IPS DF 4.7 (cell line): ENCODE measurements at regions not wholly inside any gene's neighbourhood (a gene's known extent, or its start where the extent isn't known, plus 50 kb on each side); places are given as distances from the start of the nearest gene placed in this dataset.
"Not testable (repeated sequence)": the region's sequence is repeated elsewhere in the genome, so short reads cannot be mapped to it uniquely, and the experiment has no call there.

Experiments used
- DNase-seq: peaks from one replicate; pipeline ENCODE4 v3.0.0-alpha.2; 2013; ENCODE audit warnings: low spot score; ENCODE audit errors: extremely low read depth

GRCh38 chr16:22711847-22712246 is 102.1 kb upstream of the HS3ST2 start:
- DNase-seq: no peak

DNA sequence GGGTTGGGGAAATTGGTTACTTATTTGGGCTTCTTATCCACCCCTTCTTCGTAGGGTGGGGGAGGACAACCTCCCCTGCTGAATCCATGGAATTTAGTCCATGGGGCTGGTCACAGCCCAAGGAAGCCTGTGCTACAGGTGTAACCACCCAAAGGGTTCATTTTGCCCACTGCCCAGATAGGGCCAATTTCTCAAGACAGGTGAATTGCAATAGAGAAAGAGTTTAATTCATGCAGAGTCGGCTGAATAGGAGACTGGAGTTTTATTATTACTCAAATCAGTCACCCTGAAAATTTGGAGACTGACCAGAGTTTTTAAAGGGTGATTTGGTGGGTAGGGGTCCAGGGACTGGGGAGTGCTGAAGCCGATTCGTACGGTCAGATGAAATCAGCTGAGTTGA is 101.5 kb upstream of the HS3ST2 start:
- DNase-seq: no peak

- not testable (repeated sequence) for DNase-seq
Measured at GRCh38 chr16:22718598-22718997, 95.4 kb upstream of the HS3ST2 start.

- no peak for DNase-seq
Measured at GRCh38 chr16:22719945-22720344, 94.0 kb upstream of the HS3ST2 start.

DNA sequence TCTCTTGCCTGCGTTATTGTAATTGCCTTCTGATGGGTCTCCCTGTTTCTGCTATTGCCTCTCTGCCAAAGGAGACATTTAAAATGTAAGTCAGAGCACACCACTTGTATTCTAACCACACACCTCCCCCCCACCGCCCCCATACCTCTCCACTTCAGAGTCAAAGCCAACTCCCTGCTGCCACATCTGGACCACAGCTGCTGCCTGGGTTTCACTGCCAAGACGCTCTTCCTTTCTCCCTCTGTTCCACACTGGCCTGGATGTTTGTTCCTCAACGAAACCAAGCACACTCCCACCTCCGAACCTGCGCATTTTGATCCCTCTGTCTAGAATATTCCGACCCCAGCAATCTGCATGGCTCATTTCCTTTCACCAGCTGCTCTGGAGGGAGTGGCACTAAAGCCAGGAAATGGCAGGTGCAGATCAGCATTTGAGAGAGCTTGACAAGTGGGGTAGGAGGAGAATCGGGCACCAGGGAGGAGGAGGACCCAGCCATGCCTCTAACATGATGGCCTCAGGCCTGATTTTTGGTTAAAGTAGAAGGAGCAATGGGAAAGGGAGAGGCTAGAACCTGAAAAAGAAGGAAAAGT is 92.4 kb upstream of the HS3ST2 start:
- no peak for DNase-seq

GRCh38 chr16:22722551-22723541 is 91.1 kb upstream of the HS3ST2 start:
- DNase-seq: not testable (repeated sequence)

DNA sequence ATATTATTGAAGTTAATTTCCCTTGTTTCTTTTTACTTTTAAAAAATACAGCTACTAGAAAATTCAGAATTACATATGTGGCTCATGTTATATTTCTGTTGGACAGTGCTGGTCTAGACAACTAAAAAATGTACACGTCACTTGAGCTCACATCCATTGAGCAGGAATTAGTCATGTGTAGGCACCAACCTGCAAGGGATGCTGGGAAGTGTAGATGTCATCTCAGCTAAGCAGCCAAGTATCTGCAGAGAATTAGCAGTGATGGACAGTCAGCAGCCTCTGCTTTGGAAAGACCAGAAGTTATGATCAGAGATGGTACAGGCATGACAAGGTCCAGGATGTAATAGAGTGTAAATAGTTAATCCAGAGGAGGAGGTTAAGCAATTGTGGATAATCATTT is 87.1 kb upstream of the HS3ST2 start:
- DNase-seq: no peak

GRCh38 chr16:22727285-22728166 is 86.4 kb upstream of the HS3ST2 start:
- no peak for DNase-seq

GRCh38 chr16:22728167-22728836 is 85.7 kb upstream of the HS3ST2 start:
- DNase-seq: no peak

DNA sequence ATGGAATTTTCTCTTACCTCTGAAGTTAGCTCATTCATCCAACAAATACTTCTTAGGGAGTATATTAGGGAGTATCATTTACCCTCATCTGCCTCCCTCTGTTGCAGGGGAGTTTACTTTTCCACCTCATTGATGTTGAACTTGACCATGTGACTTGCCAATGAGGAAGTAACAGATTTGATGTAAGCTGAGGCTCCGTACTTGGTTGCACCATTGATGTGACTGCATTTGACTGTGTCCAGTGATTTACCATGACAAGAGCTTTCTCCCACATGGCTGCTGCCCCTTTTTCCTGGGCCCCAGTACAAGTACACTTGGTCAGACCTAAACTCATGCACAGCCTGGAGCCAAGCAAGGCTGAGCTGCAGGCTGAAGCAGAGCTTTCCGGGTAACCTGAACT is 81.6 kb upstream of the HS3ST2 start:
- no peak for DNase-seq

GRCh38 chr16:22732959-22733358 is 81.0 kb upstream of the HS3ST2 start:
- DNase-seq: no peak

- DNase-seq: no peak
Measured at GRCh38 chr16:22734368-22734767, 79.6 kb upstream of the HS3ST2 start.

- DNase-seq: no peak
Measured at GRCh38 chr16:22736791-22737190, 77.2 kb upstream of the HS3ST2 start.

- no peak for DNase-seq
Measured at GRCh38 chr16:22739077-22739476, 74.9 kb upstream of the HS3ST2 start.

- DNase-seq: no peak
Measured at GRCh38 chr16:22743401-22743800, 70.6 kb upstream of the HS3ST2 start.

DNA sequence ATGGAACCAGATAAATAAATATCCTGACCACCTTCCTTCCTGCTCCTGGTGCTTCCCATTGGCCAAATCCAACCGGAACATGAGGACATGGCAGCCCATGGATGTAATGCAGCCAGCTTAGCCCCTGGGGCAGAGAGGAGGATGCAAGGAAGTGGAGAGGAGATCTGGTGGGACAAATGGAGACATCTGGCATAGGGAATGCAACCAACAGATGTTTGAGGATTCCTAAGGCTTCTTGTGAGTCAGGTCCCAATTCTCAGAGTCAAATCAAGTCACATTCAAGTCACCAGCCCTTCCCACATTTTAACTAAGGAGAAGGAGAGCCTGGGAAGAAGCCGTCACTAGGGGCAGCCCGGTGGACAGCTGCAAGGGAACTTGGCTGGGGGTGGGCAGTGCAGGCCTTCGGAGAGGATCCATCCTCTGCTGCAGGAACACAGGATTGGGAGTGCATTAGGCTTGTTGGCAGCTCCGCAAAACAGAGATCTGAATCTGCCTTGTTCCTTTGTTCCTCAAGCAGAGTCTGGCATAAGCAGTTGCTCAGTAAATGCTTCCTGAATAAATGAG is 62.8 kb upstream of the HS3ST2 start:
- no peak for DNase-seq

DNA sequence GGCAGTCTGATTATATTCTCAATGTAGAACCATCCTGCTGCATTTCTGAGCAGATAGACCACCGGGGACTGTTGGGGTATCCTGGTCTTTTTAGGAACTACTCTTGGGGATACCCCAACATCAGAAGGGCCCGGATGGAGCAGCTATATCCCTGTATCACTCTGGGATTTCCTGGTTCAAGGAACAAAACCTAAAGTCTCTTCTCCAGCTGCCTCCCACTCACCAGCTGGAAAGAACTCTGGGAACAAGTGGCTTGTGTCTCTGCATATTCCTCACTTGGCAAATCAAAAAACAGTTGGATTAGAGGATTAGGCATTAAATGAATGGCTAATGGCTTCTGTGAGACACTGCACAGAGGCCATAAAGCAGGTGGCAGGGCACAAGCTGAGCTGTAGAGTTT is 62.3 kb upstream of the HS3ST2 start:
- DNase-seq: no peak

- no peak for DNase-seq
Measured at GRCh38 chr16:22753451-22753850, 60.5 kb upstream of the HS3ST2 start.

GRCh38 chr16:22754577-22754976 is 59.4 kb upstream of the HS3ST2 start:
- no peak for DNase-seq

DNA sequence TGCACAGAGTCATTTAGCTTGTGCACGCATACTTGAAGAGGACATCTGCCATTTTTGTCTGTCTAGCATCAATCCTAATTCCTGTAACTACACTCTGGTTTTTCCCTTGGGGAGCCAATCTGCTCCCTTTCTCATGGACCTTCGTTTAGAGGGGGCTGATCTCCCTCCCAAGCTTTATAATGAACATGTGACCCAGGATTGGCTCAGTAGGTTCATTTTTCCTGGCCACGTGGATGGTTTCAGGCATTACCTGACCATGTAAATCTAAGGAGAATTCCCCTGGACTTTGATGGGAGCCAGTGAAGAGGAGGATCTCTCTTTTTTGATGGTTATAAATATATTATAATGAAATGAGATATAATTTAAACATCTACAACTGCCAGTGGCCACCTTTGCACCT is 56.8 kb upstream of the HS3ST2 start:
- no peak for DNase-seq

DNA sequence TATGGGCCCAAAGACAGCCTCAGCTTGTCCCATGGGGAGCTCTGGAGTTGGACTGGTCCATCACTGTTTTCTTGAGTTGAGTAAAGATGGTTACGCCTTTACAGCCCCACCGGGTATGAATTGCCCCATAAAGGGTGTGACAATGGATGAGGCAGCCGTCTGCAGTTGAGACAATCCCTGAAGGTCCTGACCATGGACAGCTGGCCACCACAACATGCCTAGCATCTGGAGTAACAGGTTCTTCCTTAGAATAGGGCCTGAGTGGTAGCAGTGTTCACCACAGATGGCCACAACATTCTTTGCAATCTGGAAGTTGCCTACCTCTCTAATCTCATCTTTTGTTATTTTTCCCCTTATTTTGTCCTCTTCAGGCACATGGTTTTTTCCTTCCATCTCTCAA is 51.5 kb upstream of the HS3ST2 start:
- no peak for DNase-seq
